Mammary epithelial cell (primary cell): ENCODE measurements at regions not wholly inside any gene's neighbourhood (a gene's known extent, or its start where the extent isn't known, plus 50 kb on each side); places are given as distances from the start of the nearest gene placed in this dataset.

Experiments
- CTCF ChIP-seq, 2 donors: IDR thresholded peaks in 1 of 2; conservative IDR thresholded peaks in 1 of 2; 2 replicates each; pipeline ENCODE4 v1.5.1; 2011 to 2012; ENCODE audit warnings: inconsistent platforms in 2 of 2, low read length in 2 of 2, mild to moderate bottlenecking in 2 of 2, control low read depth in 1 of 2, low read depth in 1 of 2; ENCODE audit not compliant: insufficient read depth in 1 of 2; ENCODE audit errors: extremely low read depth in 1 of 2
- EZH2 ChIP-seq: IDR thresholded peaks from 2 replicates; pipeline ENCODE4 v1.6.1; 2012; ENCODE audit warnings: low read length, inconsistent platforms, borderline replicate concordance

GRCh38 chr15:29873264-29873663 lies 51.0 kb upstream of the TJP1 start:
- TF ChIP-seq CTCF (conservative IDR thresholded peaks at IDR 0.05 in 1 of 2, IDR thresholded peaks at IDR 0.05 in 1 of 2; ENCODE audit: extremely low read depth in 1 of 2, insufficient read depth in 1 of 2, low read depth in 1 of 2, low read length in 2 of 2) = no peak
- TF ChIP-seq EZH2 = no peak
